Small intestine (tissue), 7 donors: ENCODE measurements at regions not wholly inside any gene's neighbourhood (a gene's known extent, or its start where the extent isn't known, plus 50 kb on each side); places are given as distances from the start of the nearest gene placed in this dataset.

Source experiments
- DNase-seq, 2 donors: peaks; one replicate each; pipeline versions ENCODE4 v3.0.0 to v3.0.0-alpha.2; 2013
- FAIRE-seq: peaks from 2 replicates; lab custom pipeline; 2012; peaks lifted over from hg19 to GRCh38; lab: Jason Lieb, UNC
- H3K27ac ChIP-seq, 3 donors: one replicate each; pipeline ENCODE4 v1.5.1; 2013; ENCODE audit warnings: low read length in 2 of 3, mild to moderate bottlenecking in 2 of 3, control low read depth in 1 of 3, inconsistent platforms in 1 of 3, low read depth in 1 of 3, moderate library complexity in 1 of 3
- H3K27me3 ChIP-seq, 3 donors: one replicate each; pipeline ENCODE4 v1.6.1; 2013; ENCODE audit warnings: low read length in 3 of 3, inconsistent platforms in 1 of 3; ENCODE audit not compliant: control insufficient read depth in 3 of 3, insufficient read depth in 3 of 3
- H3K36me3 ChIP-seq, 3 donors: one replicate each; pipeline ENCODE4 v1.6.1; 2013; ENCODE audit warnings: low read length in 3 of 3, inconsistent platforms in 1 of 3, low read depth in 1 of 3, mild to moderate bottlenecking in 1 of 3, moderate library complexity in 1 of 3; ENCODE audit not compliant: control insufficient read depth in 3 of 3, insufficient read depth in 2 of 3
- H3K4me1 ChIP-seq, 3 donors: one replicate each; pipeline ENCODE4 v1.6.1; 2013; ENCODE audit warnings: low read length in 2 of 3, inconsistent platforms in 1 of 3, low read depth in 1 of 3, mild to moderate bottlenecking in 1 of 3, moderate library complexity in 1 of 3; ENCODE audit not compliant: control insufficient read depth in 3 of 3, insufficient read depth in 2 of 3
- H3K4me3 ChIP-seq, 3 donors: one replicate each; pipeline ENCODE4 v1.5.1; 2013; ENCODE audit warnings: low read length in 3 of 3, control low read depth in 1 of 3, inconsistent platforms in 1 of 3, low read depth in 1 of 3, mild to moderate bottlenecking in 1 of 3, moderate library complexity in 1 of 3
- H3K9me3 ChIP-seq, 2 donors: one replicate each; pipeline ENCODE4 v1.6.1; 2013; ENCODE audit warnings: low read depth in 1 of 2, low read length in 1 of 2; ENCODE audit not compliant: control insufficient read depth in 2 of 2, insufficient read depth in 1 of 2
- WGBS, 3 donors: extraction: QIAGEN DNeasy Blood & Tissue Kit; methylation state at CpG; one replicate each; pipeline ENCODE4 v1.1.7; 2013; 5-methylcytosine and 5-hydroxymethylcytosine counted together
- donor health status: healthy with polysubstance abuse.
- donor health status: control.
- donor health status: control.
- donor health status: Bipolar disorder and iron deficiency.
- donor health status: healthy.

GRCh38 chr4:175062183-175062592 lies 144.0 kb downstream of the ADAM29 start:
- DNase-seq (no peak), FAIRE-seq (no peak)
- H3K4me1 ChIP-seq: no peaks in the 10 kb centered on the region
- no peaks in the 10 kb centered on the region for H3K36me3 ChIP-seq
- 63 to 76% (median 63%) methylated on average over 3 of the region's 3 CpGs for WGBS, 3 donors
- no peaks in the 10 kb centered on the region for H3K27me3 ChIP-seq
- H3K27ac ChIP-seq: no peak overlapping the region
- no peak overlapping the region for H3K4me3 ChIP-seq
- H3K9me3 ChIP-seq: peaks cover 0 to 4% of the 10 kb centered on the region in 2 donors

DNA sequence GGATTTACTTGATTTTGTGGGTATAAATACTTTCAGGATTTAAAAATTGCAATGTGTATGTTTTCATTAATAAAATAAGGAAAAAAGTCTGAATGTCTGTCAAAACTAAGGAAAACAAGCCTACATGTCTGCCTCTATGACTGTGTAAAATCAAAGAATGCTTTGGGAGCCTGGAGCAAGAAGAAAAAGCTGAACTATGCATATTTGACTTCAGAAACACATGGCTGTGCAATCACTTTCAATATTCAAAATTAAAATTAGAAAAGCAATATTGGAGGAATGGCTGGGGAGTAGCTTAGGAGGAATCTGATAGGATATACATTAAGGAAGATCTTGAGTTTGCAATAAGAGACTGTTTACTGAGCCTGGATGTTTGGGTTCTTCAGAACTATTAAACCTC lies 147.1 kb downstream of the ADAM29 start:
- H3K4me3 ChIP-seq: no peak overlapping the region
- H3K9me3 ChIP-seq: peaks cover 0 to 4% of the 10 kb centered on the region in 2 donors
- H3K4me1 ChIP-seq: no peaks in the 10 kb centered on the region
- H3K36me3 ChIP-seq: no peaks in the 10 kb centered on the region
- H3K27ac ChIP-seq: no peak overlapping the region
- FAIRE-seq (no peak), DNase-seq (no peak)
- no peaks in the 10 kb centered on the region for H3K27me3 ChIP-seq

DNA sequence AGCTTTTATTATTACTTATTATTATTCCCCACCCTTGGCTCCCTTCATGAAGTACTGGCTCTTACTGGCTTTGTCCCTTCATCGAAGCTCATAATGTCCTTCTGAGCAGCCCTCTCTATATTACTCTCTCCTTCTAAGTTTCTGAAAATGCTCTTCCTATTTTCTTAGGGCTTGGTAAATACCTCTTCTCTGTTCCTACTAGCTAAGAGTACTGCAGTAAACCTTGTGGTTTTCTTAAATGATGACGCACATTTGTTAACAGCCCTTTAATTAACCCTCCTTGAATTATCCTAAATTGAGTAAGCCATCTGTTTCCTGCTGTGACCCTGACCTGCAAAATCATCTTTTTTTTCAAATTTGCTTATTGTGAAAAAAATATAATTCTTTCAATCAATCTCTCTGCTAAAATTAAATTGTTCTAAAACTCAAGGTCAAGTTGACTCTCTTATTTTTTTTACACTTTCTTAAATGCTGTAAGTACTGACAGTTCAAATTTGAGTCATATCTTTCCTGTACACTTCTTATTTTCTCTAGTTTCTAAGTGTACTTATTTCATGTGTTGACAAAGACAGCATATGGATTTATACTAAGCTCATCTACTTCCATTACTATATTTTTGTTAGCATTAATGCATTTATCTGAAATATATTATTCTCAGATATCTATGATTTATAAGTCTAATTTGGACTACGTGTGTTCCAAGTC lies 148.9 kb downstream of the ADAM29 start:
- WGBS, 3 donors: 62 to 73% (median 66%) methylated on average over 3 of the region's 3 CpGs
- Histone ChIP-seq H3K27ac (no peak overlapping the region), H3K4me3 (no peak overlapping the region), H3K4me1 (no peaks in the 10 kb centered on the region), H3K27me3 (no peaks in the 10 kb centered on the region), H3K36me3 (no peaks in the 10 kb centered on the region), H3K9me3 (peaks cover 0 to 3% of the 10 kb centered on the region in 2 donors)
- DNase-seq: no peak
- FAIRE-seq: no peak

- Histone ChIP-seq H3K9me3 (peaks cover 0 to 1% of the 10 kb centered on the region in 2 donors), H3K36me3 (no peaks in the 10 kb centered on the region), H3K27me3 (no peaks in the 10 kb centered on the region), H3K27ac (no peak overlapping the region), H3K4me1 (no peaks in the 10 kb centered on the region), H3K4me3 (no peak overlapping the region)
- no peak for DNase-seq
- no peak for FAIRE-seq
Observed at GRCh38 chr4:175068266-175068665, 150.1 kb downstream of the ADAM29 start.

DNA sequence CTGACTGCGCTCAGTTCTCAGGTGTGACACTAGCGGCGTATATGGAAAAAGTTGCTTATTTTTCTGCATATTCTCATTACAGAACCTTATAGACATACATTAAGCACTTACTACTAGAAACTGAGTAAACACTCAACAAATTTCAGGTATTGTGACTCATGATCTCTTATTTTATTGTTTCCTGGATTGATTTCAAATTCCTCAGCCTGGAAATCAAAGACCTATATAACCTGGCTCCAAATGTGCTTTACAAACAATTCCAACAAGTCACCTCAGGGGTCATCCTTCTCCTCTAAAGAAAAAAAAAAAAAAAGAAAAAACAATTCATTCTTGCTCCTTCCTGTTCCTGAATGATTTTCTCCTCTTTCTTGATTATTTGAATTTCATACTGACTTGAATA lies 152.3 kb downstream of the ADAM29 start:
- FAIRE-seq (no peak), DNase-seq (no peak)
- WGBS, 3 donors: 91 to 98% (median 97%) methylated on average over 3 of the region's 3 CpGs
- Histone ChIP-seq H3K4me1 (no peaks in the 10 kb centered on the region), H3K4me3 (no peak overlapping the region), H3K9me3 (peaks cover 0 to 1% of the 10 kb centered on the region in 2 donors), H3K27me3 (no peaks in the 10 kb centered on the region), H3K36me3 (no peaks in the 10 kb centered on the region), H3K27ac (no peak overlapping the region)

DNA sequence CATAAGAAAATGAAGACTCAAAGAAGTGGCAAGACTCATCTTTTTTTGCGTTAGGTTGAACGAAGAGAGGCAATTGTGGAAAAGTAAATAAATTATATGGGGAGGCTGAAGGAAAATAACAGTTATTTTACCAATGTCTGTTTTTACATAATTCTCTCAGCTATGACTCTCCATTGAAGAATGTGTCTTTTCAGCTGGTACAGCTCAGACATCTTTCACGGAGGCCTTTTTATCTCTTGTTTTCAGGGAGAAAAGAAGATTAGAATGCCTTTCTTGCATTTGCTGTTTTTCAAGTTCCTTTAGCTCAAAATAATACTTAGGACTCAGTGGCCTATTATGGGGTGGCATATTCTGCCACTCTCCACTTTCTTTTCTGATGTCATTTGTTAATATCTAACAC lies 153.0 kb downstream of the ADAM29 start:
- H3K27ac ChIP-seq: no peak overlapping the region
- no peaks in the 10 kb centered on the region for H3K27me3 ChIP-seq
- no peaks in the 10 kb centered on the region for H3K36me3 ChIP-seq
- DNase-seq (no peak), FAIRE-seq (no peak)
- 36 to 41% (median 39%) methylated on average over 3 of the region's 3 CpGs for WGBS, 3 donors
- H3K4me1 ChIP-seq: no peaks in the 10 kb centered on the region
- no peak overlapping the region for H3K4me3 ChIP-seq
- H3K9me3 ChIP-seq: peaks cover 0 to 1% of the 10 kb centered on the region in 2 donors

DNA sequence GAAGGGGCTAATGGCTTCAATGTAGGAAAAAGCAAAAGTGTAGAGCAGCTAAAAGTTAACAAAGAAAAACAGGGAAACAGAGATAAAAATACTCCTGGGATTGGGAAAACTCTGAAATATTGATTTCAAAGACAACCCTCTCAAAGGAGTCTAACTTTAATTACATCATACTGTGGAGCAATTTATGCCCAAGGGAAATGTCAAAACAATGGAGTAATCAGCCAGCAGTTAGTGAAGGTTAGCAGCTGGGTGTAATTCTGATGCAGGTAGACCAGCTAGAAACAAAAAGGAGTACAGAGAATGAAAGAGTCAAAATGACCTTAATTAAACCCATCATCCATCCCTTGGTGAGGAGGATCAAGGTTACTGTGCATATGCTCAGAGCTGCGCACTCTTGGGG lies 169.0 kb downstream of the ADAM29 start:
- H3K27me3 ChIP-seq: no peaks in the 10 kb centered on the region
- no peak overlapping the region for H3K27ac ChIP-seq
- DNase-seq: no peak
- no peak overlapping the region for H3K4me3 ChIP-seq
- peaks cover 1 to 13% of the 10 kb centered on the region in 2 donors for H3K9me3 ChIP-seq
- 83 to 100% (median 89%) methylated on average over 1 of the region's 1 CpG for WGBS, 3 donors
- no peaks in the 10 kb centered on the region for H3K4me1 ChIP-seq
- H3K36me3 ChIP-seq: no peaks in the 10 kb centered on the region
- FAIRE-seq: no peak

GRCh38 chr4:175090116-175090515 lies 172.0 kb downstream of the ADAM29 start:
- WGBS, 3 donors: 52 to 60% (median 55%) methylated on average over 2 of the region's 2 CpGs
- H3K4me3 ChIP-seq: no peak overlapping the region

DNA sequence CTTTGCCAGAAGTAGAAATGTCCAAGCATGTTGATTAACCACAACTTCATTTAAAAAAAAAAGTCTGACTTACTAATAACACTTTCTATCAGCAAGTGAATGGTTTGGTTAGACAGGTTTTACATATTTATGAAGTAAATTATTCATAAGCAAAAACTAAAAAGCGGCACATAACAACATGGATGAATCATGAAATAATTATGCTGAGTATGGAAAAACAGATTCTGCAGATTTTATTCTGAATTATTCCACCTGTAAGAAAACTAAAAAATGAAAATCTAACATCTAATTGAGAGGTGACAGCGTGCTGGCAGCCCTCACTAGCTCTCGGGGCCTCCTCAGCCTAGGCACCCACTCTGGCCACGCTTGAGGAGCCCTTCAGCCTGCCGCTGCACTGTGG lies 173.5 kb downstream of the ADAM29 start:
- Histone ChIP-seq H3K4me1 (no peaks in the 10 kb centered on the region), H3K27me3 (no peaks in the 10 kb centered on the region), H3K36me3 (no peaks in the 10 kb centered on the region), H3K9me3 (peaks cover 2 to 30% of the 10 kb centered on the region in 2 donors), H3K27ac (no peak overlapping the region), H3K4me3 (no peak overlapping the region)
- DNase-seq (no peak), FAIRE-seq (no peak)
- WGBS, 3 donors: 71 to 85% (median 78%) methylated on average over 5 of the region's 5 CpGs

More at GRCh38 chr4:175090116-175090515, 172.0 kb downstream of the ADAM29 start:
- Histone ChIP-seq H3K36me3 (no peaks in the 10 kb centered on the region), H3K27ac (no peak overlapping the region), H3K9me3 (peaks cover 2 to 33% of the 10 kb centered on the region in 2 donors), H3K27me3 (no peaks in the 10 kb centered on the region), H3K4me1 (no peaks in the 10 kb centered on the region)
- FAIRE-seq: no peak
- DNase-seq: no peak
